ENCODE measurements at regions not wholly inside any gene's neighbourhood (a gene's known extent, or its start where the extent isn't known, plus 50 kb on each side); places are given as distances from the start of the nearest gene placed in this dataset.
"Not testable (repeated sequence)": the region's sequence is repeated elsewhere in the genome, so short reads cannot be mapped to it uniquely, and the experiment has no call there.

GRCh38 chr16:88184566-88185355 lies 198.0 kb upstream of the ZNF469 start:
- not testable (repeated sequence) for FAIRE-seq

GRCh38 chr16:88185406-88185805 lies 197.4 kb upstream of the ZNF469 start:
- not testable (repeated sequence) for FAIRE-seq; DNase-seq (ENCODE audit: insufficient read length, low spot score)

More at GRCh38 chr16:88184566-88185355, 198.0 kb upstream of the ZNF469 start:
- DNase-seq (ENCODE audit: insufficient read length, low spot score): not testable (repeated sequence)

DNA sequence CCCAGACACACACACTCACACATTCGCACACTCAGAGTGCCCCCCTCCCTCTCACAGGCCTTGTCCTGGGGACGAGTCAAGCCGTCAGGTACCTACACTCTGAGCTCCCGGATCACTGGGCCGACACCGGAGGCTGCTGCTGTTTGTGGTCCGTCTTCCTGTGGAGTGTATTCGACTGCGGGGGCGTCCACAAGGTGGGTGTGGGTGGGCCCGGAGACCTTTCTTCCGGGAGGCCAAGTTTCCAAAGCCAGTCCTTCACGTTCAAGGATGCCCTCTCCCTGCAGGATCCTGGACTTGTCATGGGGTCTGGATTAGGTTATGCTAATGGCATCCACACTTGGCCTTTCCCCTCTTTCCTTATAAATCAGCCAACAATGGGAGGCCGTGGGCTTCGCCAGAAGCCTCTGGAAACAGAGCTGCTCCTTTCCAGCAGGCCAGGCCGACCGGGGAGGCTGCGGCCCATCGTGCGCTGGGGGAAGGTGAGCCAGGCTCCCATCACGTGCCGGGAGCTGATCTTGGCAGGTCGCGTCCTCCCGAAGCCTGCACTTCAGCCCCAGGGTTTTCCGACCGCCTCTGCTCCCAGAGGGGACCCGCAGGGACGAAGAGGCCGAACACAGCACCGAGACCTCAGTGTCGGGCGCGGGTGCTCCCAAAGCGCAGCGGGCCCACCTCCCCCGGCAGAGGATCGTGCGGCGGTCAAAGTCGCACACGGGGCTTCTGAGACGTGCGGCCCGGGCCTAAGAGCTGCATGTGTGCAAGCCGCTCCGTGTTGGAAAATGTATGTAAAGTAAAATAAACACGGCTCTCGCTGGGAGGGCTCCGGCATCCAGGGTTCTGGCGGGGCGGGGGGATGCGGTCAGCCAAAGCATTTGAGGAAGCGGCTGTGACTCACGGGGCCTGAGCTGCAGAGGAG lies 196.5 kb upstream of the ZNF469 start:
- not testable (repeated sequence) for DNase-seq (ENCODE audit: insufficient read length, low spot score); FAIRE-seq

- not testable (repeated sequence) for DNase-seq (ENCODE audit: insufficient read length, low spot score); FAIRE-seq
Observed at GRCh38 chr16:88186889-88187870, 195.6 kb upstream of the ZNF469 start.

DNA sequence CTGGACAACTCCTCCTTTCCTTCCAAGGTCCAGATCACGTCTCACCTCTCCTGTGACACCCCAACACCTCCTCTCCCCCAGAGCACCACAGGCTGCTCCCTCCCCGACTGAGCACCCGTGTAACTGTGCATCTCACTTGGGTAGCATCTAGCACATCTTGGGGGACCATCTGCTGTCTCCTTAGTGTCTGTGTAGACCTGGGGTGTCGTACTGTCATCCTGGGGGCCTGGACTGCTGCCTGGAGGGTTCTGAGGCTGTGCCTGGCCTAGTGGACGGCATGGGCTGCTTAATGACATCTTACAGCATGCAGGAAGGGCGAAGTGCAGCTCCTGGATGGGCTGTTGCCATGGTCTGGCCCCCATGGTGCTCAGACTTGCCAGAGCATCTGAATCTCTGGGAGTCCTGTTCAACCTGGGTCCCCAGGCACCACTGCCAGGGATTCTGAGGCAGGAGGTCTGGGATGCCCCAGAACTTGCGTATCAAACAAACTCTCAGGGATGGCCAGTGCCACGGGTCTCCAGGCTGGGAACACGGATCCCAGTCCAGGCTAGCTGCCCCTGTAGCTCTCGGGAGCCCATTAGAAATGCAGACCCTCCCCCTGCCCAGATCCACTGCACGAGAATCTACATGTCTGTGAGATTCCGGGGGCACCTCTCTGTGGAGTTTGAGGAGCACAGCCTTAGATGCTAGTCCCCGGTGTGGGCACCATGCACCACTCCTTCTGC lies 194.4 kb upstream of the ZNF469 start:
- not testable (repeated sequence) for DNase-seq (ENCODE audit: insufficient read length, low spot score); FAIRE-seq

GRCh38 chr16:88190592-88191095 lies 192.1 kb upstream of the ZNF469 start:
- DNase-seq (ENCODE audit: insufficient read length, low spot score): not testable (repeated sequence)

DNA sequence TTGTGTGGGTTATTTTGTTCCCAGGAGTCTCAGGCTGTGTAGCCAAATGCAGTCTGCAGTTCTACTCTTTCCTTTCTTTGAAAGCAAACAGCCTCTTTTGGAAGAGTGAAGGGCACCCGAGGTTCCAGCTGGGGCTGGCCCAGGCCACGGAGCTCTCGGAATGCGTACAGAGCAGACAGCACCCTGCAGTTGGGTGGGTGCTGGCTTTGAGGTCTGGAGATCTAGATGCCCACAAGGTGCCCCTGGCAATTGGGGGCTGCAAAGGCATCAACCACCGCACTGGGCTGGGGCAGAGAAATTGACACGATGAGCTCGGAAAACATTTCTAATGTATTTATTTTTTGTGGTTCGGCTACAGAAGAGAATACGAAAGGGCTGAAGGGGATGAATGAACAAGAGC lies 191.6 kb upstream of the ZNF469 start:
- FAIRE-seq: not testable (repeated sequence)

More at GRCh38 chr16:88190592-88191095, 192.1 kb upstream of the ZNF469 start:
- not testable (repeated sequence) for FAIRE-seq

GRCh38 chr16:88192601-88193000 lies 190.2 kb upstream of the ZNF469 start:
- FAIRE-seq: no peak

More for the DNA sequence above, 191.6 kb upstream of the ZNF469 start:
- DNase-seq (ENCODE audit: insufficient read length, low spot score): not testable (repeated sequence)

GRCh38 chr16:88193706-88194396 lies 188.9 kb upstream of the ZNF469 start:
- DNase-seq (ENCODE audit: insufficient read length, low spot score); FAIRE-seq: not testable (repeated sequence)

More at GRCh38 chr16:88192601-88193000, 190.2 kb upstream of the ZNF469 start:
- DNase-seq (ENCODE audit: insufficient read length, low spot score): no peak

- FAIRE-seq (no peak), DNase-seq (ENCODE audit: insufficient read length, low spot score) (no peak)
Observed at GRCh38 chr16:88194397-88195268, 188.1 kb upstream of the ZNF469 start.

GRCh38 chr16:88195269-88195705 lies 187.5 kb upstream of the ZNF469 start:
- FAIRE-seq (no peak), DNase-seq (ENCODE audit: insufficient read length, low spot score) (no peak)

GRCh38 chr16:88195911-88196465 lies 186.8 kb upstream of the ZNF469 start:
- DNase-seq (ENCODE audit: insufficient read length, low spot score): no peak
- no peak for FAIRE-seq

- FAIRE-seq (no peak), DNase-seq (ENCODE audit: insufficient read length, low spot score) (no peak)
Observed at GRCh38 chr16:88196471-88197400, 186.0 kb upstream of the ZNF469 start.

GRCh38 chr16:88197481-88198456 lies 185.0 kb upstream of the ZNF469 start:
- DNase-seq (ENCODE audit: insufficient read length, low spot score): no peak
- no peak for FAIRE-seq
